H7 (cell line): ENCODE measurements at regions not wholly inside any gene's neighbourhood (a gene's known extent, or its start where the extent isn't known, plus 50 kb on each side); places are given as distances from the start of the nearest gene placed in this dataset.

Source experiments
- DNase-seq: peaks from one replicate; pipeline ENCODE4 v3.0.0; 2012
- H3K27me3 ChIP-seq: 2 replicates; pipeline ENCODE4 v1.6.0; 2011; ENCODE audit warnings: mild to moderate bottlenecking, low read length; ENCODE audit not compliant: control insufficient read depth, insufficient read depth
- H3K36me3 ChIP-seq: replicated peaks from 2 replicates; pipeline ENCODE4 v1.5.1; 2011; ENCODE audit warnings: low read length; ENCODE audit not compliant: control insufficient read depth, insufficient read depth
- H3K4me3 ChIP-seq: 2 replicates; pipeline ENCODE4 v1.5.1; 2011; ENCODE audit warnings: low read depth, mild to moderate bottlenecking, control low read depth, low read length, moderate library complexity; ENCODE audit not compliant: insufficient read depth

DNA sequence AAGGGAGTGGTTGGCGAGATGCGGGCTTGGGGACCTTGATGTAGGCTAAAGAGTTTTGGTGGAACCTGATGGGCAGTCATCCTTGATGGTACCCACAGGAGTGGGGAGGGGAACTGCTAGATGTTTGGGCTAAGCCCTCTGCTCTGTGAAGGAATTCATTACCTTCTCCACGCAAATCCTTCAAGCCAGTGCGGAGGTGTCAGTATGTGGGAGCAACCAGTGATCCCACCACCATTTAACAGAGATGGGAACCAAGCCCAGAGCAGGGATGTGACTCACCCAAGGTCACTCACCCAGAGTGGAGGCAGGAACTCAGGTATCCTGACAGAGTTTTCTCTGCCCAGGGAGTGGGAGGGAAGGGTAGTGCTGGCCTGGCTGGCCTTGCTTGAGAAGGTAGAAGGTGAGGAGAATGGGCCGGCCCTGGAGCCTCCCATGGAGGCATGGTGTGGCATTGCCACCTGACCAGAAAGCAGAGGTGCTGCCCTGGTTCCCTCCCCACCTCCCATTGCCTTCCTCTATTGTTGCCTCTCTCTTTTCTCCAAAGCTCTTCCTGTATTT lies 51.2 kb upstream of the STUM start:
- DNase-seq = no peak

GRCh38 chr1:226497991-226498639 lies 50.4 kb upstream of the STUM start:
- no peak for DNase-seq
- H3K27me3 ChIP-seq = no peaks in the 10 kb centered on the region; the same call in none of the 2 replicates
- no peaks in the 10 kb centered on the region for H3K36me3 ChIP-seq
- no peak overlapping the region for H3K4me3 ChIP-seq

More for the DNA sequence above, 51.2 kb upstream of the STUM start:
- Histone ChIP-seq H3K36me3 (no peaks in the 10 kb centered on the region), H3K4me3 (no peak overlapping the region), H3K27me3 (no peaks in the 10 kb centered on the region; the same call in none of the 2 replicates)

GRCh38 chr1:226498640-226499008 lies 49.9 kb upstream of the STUM start:
- no peak for DNase-seq
- no peak overlapping the region for H3K4me3 ChIP-seq
- no peaks in the 10 kb centered on the region; the same call in none of the 2 replicates for H3K27me3 ChIP-seq
- no peaks in the 10 kb centered on the region for H3K36me3 ChIP-seq
